ENCODE measurements at regions not wholly inside any gene's neighbourhood (a gene's known extent, or its start where the extent isn't known, plus 50 kb on each side); places are given as distances from the start of the nearest gene placed in this dataset.

DNA sequence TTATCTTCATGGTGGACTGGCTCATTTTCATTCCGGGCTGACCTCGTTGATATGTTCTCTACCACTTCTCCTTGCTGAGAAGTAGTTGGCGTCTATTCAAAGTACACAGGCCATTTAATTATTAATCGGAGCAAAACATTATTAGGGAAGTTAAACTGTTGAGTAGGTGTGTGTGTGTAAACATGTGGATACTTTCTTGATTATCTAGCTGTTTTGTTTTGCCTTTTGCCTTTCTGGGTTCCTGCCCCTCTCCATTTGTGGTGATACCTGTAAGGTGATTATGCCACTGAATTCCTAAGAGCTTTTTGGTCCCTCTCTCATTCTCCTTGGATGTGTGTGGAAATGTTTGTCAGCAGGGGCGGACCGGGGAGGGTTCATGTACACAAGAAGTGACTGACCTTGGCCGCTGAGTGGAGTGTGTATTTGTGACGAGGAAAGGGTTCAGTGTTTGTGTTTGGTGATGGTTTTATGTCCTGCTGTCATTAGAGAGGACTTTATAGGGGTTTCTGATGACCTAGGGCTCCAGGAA is 56.6 kb upstream of the PPP2R5A start:
- H3K4me1 Mint-ChIP-seq (ENCODE audit: unreplicated experiment): peaks cover 5% of the 10 kb centered on the region
- no peak for DNase-seq (ENCODE audit: extremely low spot score, unreplicated experiment)
- H3K9me3 Mint-ChIP-seq (ENCODE audit: unreplicated experiment): no peaks in the 10 kb centered on the region
- no peaks in the 10 kb centered on the region for H3K36me3 Mint-ChIP-seq (ENCODE audit: unreplicated experiment)
- H3K4me3 Mint-ChIP-seq (ENCODE audit: unreplicated experiment): no peak overlapping the region
- TF ChIP-seq, protein P1, sequence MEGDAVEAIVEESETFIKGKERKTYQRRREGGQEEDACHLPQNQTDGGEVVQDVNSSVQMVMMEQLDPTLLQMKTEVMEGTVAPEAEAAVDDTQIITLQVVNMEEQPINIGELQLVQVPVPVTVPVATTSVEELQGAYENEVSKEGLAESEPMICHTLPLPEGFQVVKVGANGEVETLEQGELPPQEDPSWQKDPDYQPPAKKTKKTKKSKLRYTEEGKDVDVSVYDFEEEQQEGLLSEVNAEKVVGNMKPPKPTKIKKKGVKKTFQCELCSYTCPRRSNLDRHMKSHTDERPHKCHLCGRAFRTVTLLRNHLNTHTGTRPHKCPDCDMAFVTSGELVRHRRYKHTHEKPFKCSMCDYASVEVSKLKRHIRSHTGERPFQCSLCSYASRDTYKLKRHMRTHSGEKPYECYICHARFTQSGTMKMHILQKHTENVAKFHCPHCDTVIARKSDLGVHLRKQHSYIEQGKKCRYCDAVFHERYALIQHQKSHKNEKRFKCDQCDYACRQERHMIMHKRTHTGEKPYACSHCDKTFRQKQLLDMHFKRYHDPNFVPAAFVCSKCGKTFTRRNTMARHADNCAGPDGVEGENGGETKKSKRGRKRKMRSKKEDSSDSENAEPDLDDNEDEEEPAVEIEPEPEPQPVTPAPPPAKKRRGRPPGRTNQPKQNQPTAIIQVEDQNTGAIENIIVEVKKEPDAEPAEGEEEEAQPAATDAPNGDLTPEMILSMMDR (IDR thresholded peaks at IDR 0.05): no peak
- peaks cover 13% of the 10 kb centered on the region for H3K27me3 Mint-ChIP-seq (ENCODE audit: unreplicated experiment)
- H3K27ac Mint-ChIP-seq (ENCODE audit: unreplicated experiment): no peak overlapping the region

DNA sequence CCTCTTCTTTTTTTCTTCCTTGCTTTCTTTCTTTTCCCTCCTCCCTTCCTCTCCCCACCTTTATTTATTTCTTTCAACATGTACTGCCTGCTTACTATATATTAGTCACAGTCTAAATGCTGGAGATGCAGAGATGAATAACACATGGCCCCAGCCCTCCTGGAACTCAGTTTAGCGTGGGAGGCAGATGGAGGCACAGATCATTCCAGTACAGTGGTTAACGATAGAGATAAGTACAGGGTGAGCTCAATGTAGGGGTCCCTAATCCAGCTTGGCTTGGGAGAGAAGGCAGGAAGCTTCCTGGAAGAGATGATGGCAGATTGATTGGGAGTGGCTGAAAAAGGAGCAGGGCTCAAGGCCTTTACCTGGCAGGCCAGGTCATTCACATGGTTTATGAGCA is 55.6 kb upstream of the PPP2R5A start:
- DNase-seq (ENCODE audit: extremely low spot score, unreplicated experiment): no peak
- no peaks in the 10 kb centered on the region for H3K9me3 Mint-ChIP-seq (ENCODE audit: unreplicated experiment)

DNA sequence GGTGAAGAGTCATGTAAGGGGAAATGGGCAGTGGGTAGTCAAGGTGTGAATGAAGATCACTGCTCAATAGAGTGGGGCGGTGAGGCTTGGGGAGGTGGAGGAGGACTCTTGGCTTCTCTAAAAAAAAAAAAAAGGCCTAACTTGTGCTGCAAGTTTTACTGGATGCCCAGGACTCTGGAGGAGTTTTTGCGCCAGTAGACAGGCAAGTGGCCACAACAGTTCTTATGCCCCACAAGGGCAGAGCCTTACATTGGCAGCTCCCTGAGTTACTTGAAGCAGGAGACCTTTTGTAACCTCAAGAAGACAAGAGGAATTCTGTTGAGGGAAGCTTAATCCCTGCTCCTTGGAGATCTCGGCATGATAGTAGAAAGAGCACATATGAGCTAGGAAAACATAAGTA is 54.9 kb upstream of the PPP2R5A start:
- H3K27ac Mint-ChIP-seq (ENCODE audit: unreplicated experiment): no peak overlapping the region
- H3K27me3 Mint-ChIP-seq (ENCODE audit: unreplicated experiment): peaks cover 11% of the 10 kb centered on the region

More for the DNA sequence above, 55.6 kb upstream of the PPP2R5A start:
- Mint-ChIP-seq H3K4me1 (ENCODE audit: unreplicated experiment) (peaks cover 12% of the 10 kb centered on the region), H3K36me3 (ENCODE audit: unreplicated experiment) (no peaks in the 10 kb centered on the region), H3K27ac (ENCODE audit: unreplicated experiment) (no peak overlapping the region), H3K27me3 (ENCODE audit: unreplicated experiment) (peaks cover 13% of the 10 kb centered on the region), H3K4me3 (ENCODE audit: unreplicated experiment) (no peak overlapping the region)
- TF ChIP-seq, protein P1 (IDR thresholded peaks at IDR 0.05): no peak

DNA sequence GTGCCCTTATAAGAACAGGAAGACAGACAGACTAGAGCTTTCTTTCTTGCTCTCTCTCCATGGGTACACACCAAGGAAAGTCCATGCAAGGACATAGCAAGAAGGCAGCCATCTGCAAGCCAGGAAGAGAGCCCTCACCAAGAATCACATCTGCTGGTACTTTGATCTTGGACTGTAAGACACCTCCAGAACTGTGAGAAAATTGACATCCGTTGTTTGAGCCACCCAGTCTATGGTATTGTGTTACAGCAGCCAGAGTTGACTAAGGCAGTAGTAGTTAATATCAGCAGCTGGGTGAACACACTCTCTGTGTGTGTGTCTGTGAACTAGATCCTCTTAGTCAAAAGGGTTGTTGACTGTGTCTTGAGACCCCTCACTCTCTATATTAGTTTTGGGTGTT is 53.8 kb upstream of the PPP2R5A start:
- TF ChIP-seq, protein P1 (IDR thresholded peaks at IDR 0.05): no peak
- peaks cover 22% of the 10 kb centered on the region for H3K4me1 Mint-ChIP-seq (ENCODE audit: unreplicated experiment)
- DNase-seq (ENCODE audit: extremely low spot score, unreplicated experiment): no peak
- no peak overlapping the region for H3K27ac Mint-ChIP-seq (ENCODE audit: unreplicated experiment)
- no peaks in the 10 kb centered on the region for H3K9me3 Mint-ChIP-seq (ENCODE audit: unreplicated experiment)
- H3K36me3 Mint-ChIP-seq (ENCODE audit: unreplicated experiment): no peaks in the 10 kb centered on the region
- no peak overlapping the region for H3K4me3 Mint-ChIP-seq (ENCODE audit: unreplicated experiment)
- peaks cover 8% of the 10 kb centered on the region for H3K27me3 Mint-ChIP-seq (ENCODE audit: unreplicated experiment)

More for the DNA sequence above, 54.9 kb upstream of the PPP2R5A start:
- Mint-ChIP-seq H3K4me1 (ENCODE audit: unreplicated experiment) (peaks cover 18% of the 10 kb centered on the region), H3K9me3 (ENCODE audit: unreplicated experiment) (no peaks in the 10 kb centered on the region), H3K36me3 (ENCODE audit: unreplicated experiment) (no peaks in the 10 kb centered on the region), H3K4me3 (ENCODE audit: unreplicated experiment) (no peak overlapping the region)
- DNase-seq (ENCODE audit: extremely low spot score, unreplicated experiment): no peak
- TF ChIP-seq, protein P1 (IDR thresholded peaks at IDR 0.05): no peak

DNA sequence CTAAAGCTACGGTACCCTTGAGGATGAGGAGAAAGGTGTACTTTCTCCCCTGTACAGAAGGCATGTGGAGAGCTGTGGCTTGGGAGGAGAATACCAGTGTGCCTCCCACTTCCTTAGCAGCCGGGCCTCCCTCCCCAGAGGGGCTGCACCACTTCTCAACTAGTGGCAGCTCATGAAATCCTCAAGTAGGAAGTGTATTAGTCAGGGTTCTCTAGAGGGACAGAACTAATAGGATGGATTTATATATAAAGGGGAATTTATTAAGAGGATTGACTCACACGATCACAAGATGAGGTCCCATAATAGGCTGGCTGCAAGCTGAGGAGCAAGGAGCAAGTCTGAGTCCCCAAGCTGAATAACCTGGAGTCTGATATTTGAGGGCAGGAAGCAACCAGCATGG is 53.1 kb upstream of the PPP2R5A start:
- H3K27ac Mint-ChIP-seq (ENCODE audit: unreplicated experiment): no peak overlapping the region
- peaks cover 24% of the 10 kb centered on the region for H3K4me1 Mint-ChIP-seq (ENCODE audit: unreplicated experiment)
- TF ChIP-seq, protein P1 (IDR thresholded peaks at IDR 0.05): no peak

More for the DNA sequence above, 53.1 kb upstream of the PPP2R5A start:
- no peaks in the 10 kb centered on the region for H3K9me3 Mint-ChIP-seq (ENCODE audit: unreplicated experiment)
- no peak for DNase-seq (ENCODE audit: extremely low spot score, unreplicated experiment)
- no peaks in the 10 kb centered on the region for H3K36me3 Mint-ChIP-seq (ENCODE audit: unreplicated experiment)
- H3K27me3 Mint-ChIP-seq (ENCODE audit: unreplicated experiment): peaks cover 7% of the 10 kb centered on the region
- no peak overlapping the region for H3K4me3 Mint-ChIP-seq (ENCODE audit: unreplicated experiment)
